ENCODE measurements at regions not wholly inside any gene's neighbourhood (a gene's known extent, or its start where the extent isn't known, plus 50 kb on each side); places are given as distances from the start of the nearest gene placed in this dataset.
"Not testable (repeated sequence)": the region's sequence is repeated elsewhere in the genome, so short reads cannot be mapped to it uniquely, and the experiment has no call there.

GRCh38 chr18:78794071-78794430 lies 185.6 kb upstream of the SALL3 start:
- H3K27me3 ChIP-seq (ENCODE audit: control insufficient read depth, insufficient read depth, low read length): no peaks in the 10 kb centered on the region
- H3K36me3 ChIP-seq (ENCODE audit: control insufficient read depth, insufficient read depth, low read length): no peaks in the 10 kb centered on the region
- no peak for DNase-seq (ENCODE audit: low read depth)
- no peak for TF ChIP-seq CTCF (IDR thresholded peaks at IDR 0.05; ENCODE audit: insufficient read depth, low read length, poor library complexity, severe bottlenecking)
- no peak overlapping the region for H3K4me3 ChIP-seq (ENCODE audit: low read depth, low read length)

GRCh38 chr18:78796693-78797455 lies 182.7 kb upstream of the SALL3 start:
- Histone ChIP-seq H3K36me3 (ENCODE audit: control insufficient read depth, insufficient read depth, low read length) (no peaks in the 10 kb centered on the region), H3K4me3 (ENCODE audit: low read depth, low read length) (no peak overlapping the region), H3K27me3 (ENCODE audit: control insufficient read depth, insufficient read depth, low read length) (no peaks in the 10 kb centered on the region)
- DNase-seq (ENCODE audit: low read depth): no peak
- TF ChIP-seq CTCF (IDR thresholded peaks at IDR 0.05; ENCODE audit: insufficient read depth, low read length, poor library complexity, severe bottlenecking): no peak

- DNase-seq (ENCODE audit: low read depth): no peak
- H3K27me3 ChIP-seq (ENCODE audit: control insufficient read depth, insufficient read depth, low read length): no peaks in the 10 kb centered on the region
Observed at GRCh38 chr18:78797499-78797898, 182.1 kb upstream of the SALL3 start.

GRCh38 chr18:78798402-78799175 lies 181.0 kb upstream of the SALL3 start:
- Histone ChIP-seq H3K4me3 (ENCODE audit: low read depth, low read length) (no peak overlapping the region), H3K36me3 (ENCODE audit: control insufficient read depth, insufficient read depth, low read length) (no peaks in the 10 kb centered on the region), H3K27me3 (ENCODE audit: control insufficient read depth, insufficient read depth, low read length) (no peaks in the 10 kb centered on the region)
- no peak for TF ChIP-seq CTCF (IDR thresholded peaks at IDR 0.05; ENCODE audit: insufficient read depth, low read length, poor library complexity, severe bottlenecking)
- DNase-seq (ENCODE audit: low read depth): no peak

More at GRCh38 chr18:78797499-78797898, 182.1 kb upstream of the SALL3 start:
- Histone ChIP-seq H3K36me3 (ENCODE audit: control insufficient read depth, insufficient read depth, low read length) (no peaks in the 10 kb centered on the region), H3K4me3 (ENCODE audit: low read depth, low read length) (no peak overlapping the region)
- TF ChIP-seq CTCF (IDR thresholded peaks at IDR 0.05; ENCODE audit: insufficient read depth, low read length, poor library complexity, severe bottlenecking): no peak

GRCh38 chr18:78799382-78800089 lies 180.1 kb upstream of the SALL3 start:
- H3K27me3 ChIP-seq (ENCODE audit: control insufficient read depth, insufficient read depth, low read length): no peaks in the 10 kb centered on the region
- H3K36me3 ChIP-seq (ENCODE audit: control insufficient read depth, insufficient read depth, low read length): no peaks in the 10 kb centered on the region
- no peak for DNase-seq (ENCODE audit: low read depth)
- H3K4me3 ChIP-seq (ENCODE audit: low read depth, low read length): no peak overlapping the region
- no peak for TF ChIP-seq CTCF (IDR thresholded peaks at IDR 0.05; ENCODE audit: insufficient read depth, low read length, poor library complexity, severe bottlenecking)

- H3K27me3 ChIP-seq (ENCODE audit: control insufficient read depth, insufficient read depth, low read length); H3K4me3 ChIP-seq (ENCODE audit: low read depth, low read length); DNase-seq (ENCODE audit: low read depth); H3K36me3 ChIP-seq (ENCODE audit: control insufficient read depth, insufficient read depth, low read length): not testable (repeated sequence)
Observed at GRCh38 chr18:78800102-78800851, 179.3 kb upstream of the SALL3 start.
